ENCODE measurements at regions not wholly inside any gene's neighbourhood (a gene's known extent, or its start where the extent isn't known, plus 50 kb on each side); places are given as distances from the start of the nearest gene placed in this dataset.

- Histone ChIP-seq H3K4me3 (ENCODE audit: low read depth, low read length) (no peak overlapping the region), H3K36me3 (ENCODE audit: control insufficient read depth, insufficient read depth, low read length) (no peaks in the 10 kb centered on the region), H3K27me3 (ENCODE audit: control insufficient read depth, insufficient read depth, low read length) (no peaks in the 10 kb centered on the region)
- ChIA-PET CTCF (interaction anchor here (1.9 to 2.8 kb wide), 2 partner anchors 57 to 262 kb away, joined by 5 to 14 read pairs; no protein-coding TSS in a partner anchor), POLR2A (no interaction called here)
- TF ChIP-seq, protein P1, sequence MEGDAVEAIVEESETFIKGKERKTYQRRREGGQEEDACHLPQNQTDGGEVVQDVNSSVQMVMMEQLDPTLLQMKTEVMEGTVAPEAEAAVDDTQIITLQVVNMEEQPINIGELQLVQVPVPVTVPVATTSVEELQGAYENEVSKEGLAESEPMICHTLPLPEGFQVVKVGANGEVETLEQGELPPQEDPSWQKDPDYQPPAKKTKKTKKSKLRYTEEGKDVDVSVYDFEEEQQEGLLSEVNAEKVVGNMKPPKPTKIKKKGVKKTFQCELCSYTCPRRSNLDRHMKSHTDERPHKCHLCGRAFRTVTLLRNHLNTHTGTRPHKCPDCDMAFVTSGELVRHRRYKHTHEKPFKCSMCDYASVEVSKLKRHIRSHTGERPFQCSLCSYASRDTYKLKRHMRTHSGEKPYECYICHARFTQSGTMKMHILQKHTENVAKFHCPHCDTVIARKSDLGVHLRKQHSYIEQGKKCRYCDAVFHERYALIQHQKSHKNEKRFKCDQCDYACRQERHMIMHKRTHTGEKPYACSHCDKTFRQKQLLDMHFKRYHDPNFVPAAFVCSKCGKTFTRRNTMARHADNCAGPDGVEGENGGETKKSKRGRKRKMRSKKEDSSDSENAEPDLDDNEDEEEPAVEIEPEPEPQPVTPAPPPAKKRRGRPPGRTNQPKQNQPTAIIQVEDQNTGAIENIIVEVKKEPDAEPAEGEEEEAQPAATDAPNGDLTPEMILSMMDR (IDR thresholded peaks at IDR 0.05; ENCODE audit: insufficient read depth, low read depth, low read length): no peak
- DNase-seq (ENCODE audit: low read depth): no peak
These were observed 143.7 kb upstream of the TNC start for GRCh38 chr9:115261656-115262081.

DNA sequence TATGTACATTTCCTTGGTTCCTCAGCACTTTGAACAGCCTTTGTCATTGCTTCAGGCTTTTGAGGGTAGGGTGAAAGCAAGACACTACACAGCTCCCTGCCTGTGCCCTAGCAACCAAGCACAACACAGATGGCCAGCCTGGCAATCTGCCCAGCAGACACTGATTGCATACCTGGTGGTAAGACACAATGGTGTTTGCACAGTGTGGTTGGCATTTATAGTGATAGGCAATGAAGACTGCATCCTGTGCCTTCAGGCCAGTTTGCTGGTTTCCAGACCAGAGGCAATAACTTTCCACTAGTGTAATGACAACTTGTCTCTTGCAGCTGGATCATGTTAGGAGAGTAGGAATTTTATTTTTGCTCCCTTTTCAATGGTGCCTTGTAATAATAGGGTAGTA lies 144.5 kb upstream of the TNC start:
- CTCF ChIA-PET: interaction anchor here (1.0 to 2.8 kb wide), 4 partner anchors 58 to 261 kb away, joined by 4 to 14 read pairs (median 4); no protein-coding TSS in a partner anchor
- Histone ChIP-seq H3K36me3 (ENCODE audit: control insufficient read depth, insufficient read depth, low read length) (no peaks in the 10 kb centered on the region), H3K27me3 (ENCODE audit: control insufficient read depth, insufficient read depth, low read length) (no peaks in the 10 kb centered on the region), H3K4me3 (ENCODE audit: low read depth, low read length) (no peak overlapping the region)
- DNase-seq (ENCODE audit: low read depth): peak; percentile 90
- POLR2A ChIA-PET: no interaction called here
- TF ChIP-seq, protein P1 (IDR thresholded peaks at IDR 0.05; ENCODE audit: insufficient read depth, low read depth, low read length): no peak

GRCh38 chr9:115262952-115263351 lies 145.0 kb upstream of the TNC start:
- ChIA-PET POLR2A (no interaction called here), CTCF (interaction anchor here (0.9 to 2.8 kb wide), 5 partner anchors 10 to 260 kb away, joined by 3 to 14 read pairs (median 4); no protein-coding TSS in a partner anchor)
- TF ChIP-seq, protein P1 (IDR thresholded peaks at IDR 0.05; ENCODE audit: insufficient read depth, low read depth, low read length): no peak
- no peaks in the 10 kb centered on the region for H3K36me3 ChIP-seq (ENCODE audit: control insufficient read depth, insufficient read depth, low read length)
- no peaks in the 10 kb centered on the region for H3K27me3 ChIP-seq (ENCODE audit: control insufficient read depth, insufficient read depth, low read length)
- no peak for DNase-seq (ENCODE audit: low read depth)
- H3K4me3 ChIP-seq (ENCODE audit: low read depth, low read length): no peak overlapping the region

DNA sequence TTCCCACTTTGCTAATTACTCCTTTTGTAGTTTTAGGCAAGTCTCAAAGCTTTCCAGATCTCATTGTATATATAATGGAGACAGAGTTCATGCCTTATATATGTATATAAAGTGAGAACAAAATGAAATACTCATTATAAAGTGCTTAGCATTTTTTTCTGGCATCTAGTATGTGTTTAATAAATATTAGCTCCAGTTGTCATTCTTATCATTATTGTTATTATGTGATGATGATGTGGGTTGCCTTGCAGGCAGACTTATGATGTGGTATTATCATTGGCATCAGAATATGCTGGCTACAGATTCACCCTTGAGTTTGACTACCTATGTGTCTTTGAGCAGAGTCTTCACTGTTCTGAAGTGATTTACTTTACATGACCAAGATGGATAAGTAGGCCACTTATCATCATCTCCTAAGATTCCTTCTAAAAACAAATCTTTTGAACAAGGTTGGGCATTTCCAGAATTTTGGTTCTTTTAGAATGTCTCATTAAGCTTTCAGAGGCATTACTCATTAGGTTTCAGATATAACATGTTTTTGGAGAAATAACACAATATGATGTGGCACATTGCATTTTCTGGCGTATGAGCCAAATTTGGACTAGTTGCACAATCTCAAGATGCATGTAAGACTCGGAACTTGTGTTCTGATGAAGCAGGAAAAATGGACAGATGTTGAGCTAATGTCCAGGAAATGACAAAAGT lies 145.6 kb upstream of the TNC start:
- POLR2A ChIA-PET: interaction anchor here (0.6 kb wide), 1 partner anchor 41 kb away, joined by 3 read pairs; no protein-coding TSS in a partner anchor
- no peak overlapping the region for H3K4me3 ChIP-seq (ENCODE audit: low read depth, low read length)
- CTCF ChIA-PET: interaction anchor here (0.9 to 2.8 kb wide), 5 partner anchors 10 to 260 kb away, joined by 3 to 14 read pairs (median 4); no protein-coding TSS in a partner anchor
- no peak for DNase-seq (ENCODE audit: low read depth)
- H3K27me3 ChIP-seq (ENCODE audit: control insufficient read depth, insufficient read depth, low read length): no peaks in the 10 kb centered on the region
- no peaks in the 10 kb centered on the region for H3K36me3 ChIP-seq (ENCODE audit: control insufficient read depth, insufficient read depth, low read length)
- TF ChIP-seq, protein P1 (IDR thresholded peaks at IDR 0.05; ENCODE audit: insufficient read depth, low read depth, low read length): no peak

DNA sequence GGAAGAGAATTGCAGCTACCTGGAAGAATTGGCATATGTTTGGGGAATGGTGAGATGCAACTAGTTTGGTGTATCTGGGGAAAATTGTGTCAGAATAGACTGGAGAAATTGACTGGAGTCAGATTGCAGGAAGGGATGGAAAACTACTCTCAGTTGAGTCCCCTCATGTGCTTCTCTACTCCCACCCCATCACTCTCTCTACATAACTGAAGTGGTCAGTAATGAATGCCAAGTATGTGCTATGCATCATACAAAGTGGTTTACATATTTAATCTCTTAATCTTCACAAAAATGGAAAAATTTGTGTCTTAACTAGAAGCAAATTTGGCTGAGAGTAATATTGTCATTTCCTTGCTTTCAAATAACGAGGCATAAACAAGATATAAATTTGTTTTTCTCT lies 146.4 kb upstream of the TNC start:
- CTCF ChIA-PET: interaction anchor here (1.2 to 2.8 kb wide), 3 partner anchors 60 to 249 kb away, joined by 4 to 14 read pairs (median 4); no protein-coding TSS in a partner anchor
- Histone ChIP-seq H3K36me3 (ENCODE audit: control insufficient read depth, insufficient read depth, low read length) (no peaks in the 10 kb centered on the region), H3K27me3 (ENCODE audit: control insufficient read depth, insufficient read depth, low read length) (no peaks in the 10 kb centered on the region), H3K4me3 (ENCODE audit: low read depth, low read length) (no peak overlapping the region)
- TF ChIP-seq, protein P1 (IDR thresholded peaks at IDR 0.05; ENCODE audit: insufficient read depth, low read depth, low read length): no peak
- no peak for DNase-seq (ENCODE audit: low read depth)
- POLR2A ChIA-PET: no interaction called here
